GM18511 (cell line): ENCODE measurements at regions not wholly inside any gene's neighbourhood (a gene's known extent, or its start where the extent isn't known, plus 50 kb on each side); places are given as distances from the start of the nearest gene placed in this dataset.
"Not testable (repeated sequence)": the region's sequence is repeated elsewhere in the genome, so short reads cannot be mapped to it uniquely, and the experiment has no call there.

Experiments used
- ATAC-seq: cut with Tn5 transposase; IDR thresholded peaks from one replicate; pipeline ENCODE4 v1.9.1; 2021; ENCODE audit warnings: mild to moderate bottlenecking, moderate library complexity; ENCODE audit not compliant: unreplicated experiment

DNA sequence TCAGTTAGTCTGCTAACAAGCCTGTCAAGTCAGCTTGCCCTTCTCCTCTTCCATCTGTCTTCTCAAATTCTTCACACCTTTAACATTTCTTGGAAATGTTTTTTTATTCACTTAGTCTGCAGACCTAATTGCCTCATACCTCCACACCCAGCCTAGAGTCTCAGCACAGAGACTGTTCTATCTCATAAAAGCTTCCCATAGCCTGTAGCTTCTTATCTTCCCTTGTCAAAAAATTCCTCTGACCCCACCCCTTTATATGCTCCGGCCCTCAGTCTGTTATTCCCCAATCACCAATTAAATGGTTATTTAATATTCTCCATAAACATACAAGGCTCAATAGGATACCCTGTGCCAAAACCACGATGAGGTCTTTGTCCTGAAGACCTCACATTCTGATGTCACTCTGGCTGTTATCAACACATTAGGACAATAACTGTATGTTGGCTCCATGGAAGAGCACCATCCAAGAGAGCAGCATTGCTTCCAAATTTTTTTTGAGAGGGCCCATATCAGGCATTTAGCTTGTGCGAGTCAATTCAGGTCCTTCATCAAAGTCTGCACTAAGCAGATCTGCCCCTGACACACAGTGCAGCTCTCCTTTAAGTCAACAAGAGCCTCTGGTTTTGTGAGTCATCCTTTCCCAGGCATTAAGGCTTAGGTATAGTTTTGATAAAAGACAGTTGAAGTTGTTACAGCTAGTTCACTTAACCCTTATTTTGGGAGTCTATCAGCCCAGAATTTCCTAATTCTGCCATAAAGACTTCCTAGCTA is 83.2 kb upstream of the TBX18 start:
- ATAC-seq: no peak

- no peak for ATAC-seq
Measured at GRCh38 chr6:84842525-84843166, 78.2 kb upstream of the TBX18 start.

GRCh38 chr6:84837068-84837866 is 72.9 kb upstream of the TBX18 start:
- ATAC-seq: not testable (repeated sequence)

- ATAC-seq: peak; percentile 79
Measured at GRCh38 chr6:84836366-84836765, 72.0 kb upstream of the TBX18 start.

GRCh38 chr6:84835340-84835739 is 70.9 kb upstream of the TBX18 start:
- ATAC-seq: no peak

DNA sequence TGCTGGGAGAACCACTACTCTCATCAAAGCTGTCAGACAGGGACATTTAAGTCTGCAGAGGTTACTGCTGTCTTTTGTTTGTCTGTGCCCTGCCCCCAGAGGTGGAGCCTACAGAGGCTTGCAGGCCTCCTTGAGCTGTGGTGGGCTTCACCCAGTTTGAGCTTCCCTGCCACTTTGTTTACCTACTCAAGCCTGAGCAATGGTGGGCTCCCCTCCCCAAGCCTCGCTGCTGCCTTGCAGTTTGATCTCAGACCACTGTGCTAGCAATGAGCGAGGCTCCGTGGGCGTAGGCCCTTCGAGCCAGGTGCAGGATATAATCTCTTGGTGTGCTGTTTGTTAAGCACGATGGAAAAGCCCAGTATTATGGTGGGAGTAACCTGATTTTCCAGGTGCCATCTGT is 67.5 kb upstream of the TBX18 start:
- ATAC-seq: not testable (repeated sequence)

DNA sequence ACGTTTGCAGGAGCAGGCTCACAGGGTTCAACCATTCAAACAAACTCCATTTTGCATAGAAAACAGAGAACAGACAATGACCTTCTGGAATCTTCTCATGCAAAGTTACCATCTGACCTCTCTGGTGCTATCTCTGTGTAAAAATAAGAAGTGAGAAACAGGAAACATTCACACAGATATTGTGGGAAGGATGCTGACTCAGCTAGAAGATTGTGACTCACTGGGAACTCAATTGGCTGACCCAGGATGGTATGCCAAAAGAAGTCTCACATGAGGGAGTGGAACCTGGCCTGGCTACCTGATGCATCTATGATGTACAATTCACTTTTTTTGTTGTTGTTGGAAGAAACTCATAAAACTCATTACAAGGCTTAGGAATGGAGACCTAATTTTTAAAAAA is 61.1 kb upstream of the TBX18 start:
- no peak for ATAC-seq

- not testable (repeated sequence) for ATAC-seq
Measured at GRCh38 chr6:84821314-84821713, 56.9 kb upstream of the TBX18 start.

- ATAC-seq: no peak
Measured at GRCh38 chr6:84816741-84817140, 52.3 kb upstream of the TBX18 start.

- no peak for ATAC-seq
Measured at GRCh38 chr6:84815896-84816735, 51.7 kb upstream of the TBX18 start.
